OCI-LY1 (cell line): ENCODE measurements at regions not wholly inside any gene's neighbourhood (a gene's known extent, or its start where the extent isn't known, plus 50 kb on each side); places are given as distances from the start of the nearest gene placed in this dataset.
"Not testable (repeated sequence)": the region's sequence is repeated elsewhere in the genome, so short reads cannot be mapped to it uniquely, and the experiment has no call there.

Source experiments
- H2AFZ ChIP-seq: fragments of 200-600 bp; sonication (generic), shearing (Covaris generic); 2 replicates; pipeline ENCODE4 v1.6.0; 2014; ENCODE audit warnings: antibody characterized with exemption, mild to moderate bottlenecking, low read length
- H3F3A ChIP-seq: fragments of 200-600 bp; sonication (generic), shearing (Covaris generic); 2 replicates; pipeline ENCODE4 v1.6.0; 2014; ENCODE audit warnings: mild to moderate bottlenecking, antibody characterized with exemption, low read length, moderate library complexity; ENCODE audit not compliant: insufficient read depth
- H3K27ac ChIP-seq: fragments of 200-600 bp; sonication (generic); 2 replicates; pipeline ENCODE4 v1.5.1; 2014; ENCODE audit warnings: low read length, mixed run types, mild to moderate bottlenecking, low read depth; ENCODE audit not compliant: poor library complexity, severe bottlenecking
- H3K27me3 ChIP-seq: fragments of 200-600 bp; sonication (generic); 2 replicates; pipeline ENCODE4 v1.6.0; 2014; ENCODE audit warnings: antibody characterized with exemption, mild to moderate bottlenecking, low read length, moderate library complexity; ENCODE audit not compliant: insufficient read depth
- H3K36me3 ChIP-seq: fragments of 200-600 bp; sonication (generic); 2 replicates; pipeline ENCODE4 v1.6.1; 2014; ENCODE audit warnings: mild to moderate bottlenecking, antibody characterized with exemption, low read length, moderate library complexity, mixed read lengths; ENCODE audit not compliant: insufficient read depth
- H3K4me1 ChIP-seq: fragments of 200-600 bp; sonication (generic); 2 replicates; pipeline ENCODE4 v1.5.1; 2014; ENCODE audit warnings: mild to moderate bottlenecking, low read length, moderate library complexity; ENCODE audit not compliant: insufficient read depth, severe bottlenecking
- H3K4me2 ChIP-seq: fragments of 200-600 bp; sonication (generic), shearing (Covaris generic); 2 replicates; pipeline ENCODE4 v1.6.1; 2014; ENCODE audit warnings: low read length
- H3K4me3 ChIP-seq: fragments of 200-600 bp; sonication (generic); 2 replicates; pipeline ENCODE4 v1.5.1; 2014; ENCODE audit warnings: low read length, low read depth, mild to moderate bottlenecking, mixed read lengths; ENCODE audit not compliant: poor library complexity, severe bottlenecking
- H3K79me2 ChIP-seq: fragments of 200-600 bp; shearing (Covaris generic); 2 replicates; pipeline ENCODE4 v1.6.1; 2016; ENCODE audit warnings: mixed run types, low read length, mixed read lengths; ENCODE audit not compliant: insufficient read depth
- H3K9ac ChIP-seq: fragments of 200-600 bp; sonication (generic), shearing (Covaris generic); 2 replicates; pipeline ENCODE4 v1.6.1; 2014; ENCODE audit warnings: mild to moderate bottlenecking, low read length, mixed read lengths
- H3K9me2 ChIP-seq: fragments of 200-600 bp; sonication (generic), shearing (Covaris generic); 2 replicates; pipeline ENCODE4 v1.6.1; 2014; ENCODE audit warnings: low read depth, mild to moderate bottlenecking, low read length, mixed read lengths
- H3K9me3 ChIP-seq: fragments of 200-600 bp; shearing (Covaris generic); 2 replicates; pipeline ENCODE4 v1.6.1; 2014; ENCODE audit warnings: low read length, mixed read lengths
- H4K20me1 ChIP-seq: fragments of 200-600 bp; sonication (generic), shearing (Covaris generic); 2 replicates; pipeline ENCODE4 v1.6.0; 2016; ENCODE audit warnings: mild to moderate bottlenecking, low read length; ENCODE audit not compliant: insufficient read depth
- CTCF ChIP-seq: fragments of 200-600 bp; sonication (generic), shearing (Covaris generic); IDR thresholded peaks from 2 replicates; pipeline ENCODE4 v1.5.1; 2017; ENCODE audit warnings: mild to moderate bottlenecking, antibody characterized with exemption, low read length, moderate library complexity, mixed read lengths
- EZH2 ChIP-seq: fragments of 200-600 bp; sonication (generic), shearing (Covaris generic); IDR thresholded peaks from 2 replicates; pipeline ENCODE4 v1.8.0; 2017; ENCODE audit warnings: borderline replicate concordance, mixed run types, mild to moderate bottlenecking, antibody characterized with exemption, low read length, moderate library complexity, mixed read lengths

DNA sequence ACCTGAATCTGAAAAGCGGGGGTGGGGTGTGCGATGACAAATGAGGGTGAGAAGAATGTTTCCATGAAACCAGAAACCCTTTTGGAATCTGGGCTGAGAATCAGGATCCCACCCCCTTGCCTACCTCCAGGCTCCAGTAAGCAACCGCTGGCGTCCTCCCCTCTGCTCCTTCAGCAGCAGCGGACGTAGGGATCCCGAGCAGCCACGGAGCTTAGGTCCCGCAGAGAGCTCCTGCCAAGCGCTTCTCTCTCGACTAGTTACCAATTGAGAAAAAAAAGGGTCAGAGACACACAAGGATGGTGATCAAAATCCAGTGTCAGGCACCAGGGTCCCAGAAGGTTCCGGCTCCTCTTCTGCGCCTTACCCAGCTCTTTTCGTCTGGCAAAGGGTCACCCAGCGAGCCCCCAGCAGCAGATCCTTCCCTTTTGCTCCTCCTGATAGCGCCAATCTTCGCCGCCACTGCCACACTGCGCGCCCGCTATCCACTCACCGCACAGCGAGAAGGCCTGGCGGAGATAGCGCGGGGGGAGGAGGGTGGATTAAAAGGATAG, 733.5 kb downstream of the ZWINT start:
- Histone ChIP-seq H3F3A (no peaks in the 10 kb centered on the region), H3K4me1 (no peaks in the 10 kb centered on the region), H3K9me3 (no peaks in the 10 kb centered on the region), H3K9ac (no peak overlapping the region), H2AFZ (no peak overlapping the region), H3K36me3 (no peaks in the 10 kb centered on the region), H3K27me3 (no peaks in the 10 kb centered on the region), H3K4me2 (no peak overlapping the region), H3K27ac (no peak overlapping the region), H3K4me3 (no peak overlapping the region), H3K9me2 (no peaks in the 10 kb centered on the region), H4K20me1 (no peaks in the 10 kb centered on the region), H3K79me2 (no peaks in the 10 kb centered on the region)
- no peak for TF ChIP-seq CTCF
- no peak for TF ChIP-seq EZH2

- not testable (repeated sequence) for H3K27me3 ChIP-seq, H3K9me3 ChIP-seq, H4K20me1 ChIP-seq, H3K27ac ChIP-seq, H2AFZ ChIP-seq, H3K79me2 ChIP-seq, H3K9me2 ChIP-seq, H3K9ac ChIP-seq, H3K4me1 ChIP-seq, H3K4me3 ChIP-seq, H3K4me2 ChIP-seq, H3F3A ChIP-seq, H3K36me3 ChIP-seq
Observed at GRCh38 chr10:55601690-55602478, 759.2 kb downstream of the ZWINT start.

DNA sequence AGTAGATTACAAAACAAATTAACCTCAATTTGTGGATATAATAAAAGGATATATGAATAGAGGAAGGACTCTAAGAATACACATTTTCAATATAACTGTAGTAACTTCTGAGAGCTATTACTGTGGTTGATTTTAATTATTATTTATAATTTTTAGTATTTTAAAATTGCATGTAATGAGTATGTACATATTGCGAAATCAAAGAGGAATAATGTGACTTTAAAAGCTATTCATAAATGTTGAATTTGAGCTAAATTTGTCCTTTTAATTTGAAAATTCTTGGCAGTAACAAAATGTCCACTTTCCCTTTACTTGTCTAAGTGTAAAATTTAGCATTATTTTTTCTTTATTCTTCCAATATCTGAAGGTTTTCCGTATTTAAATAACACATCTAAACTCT, 750.6 kb upstream of the PCDH15 start:
- no peaks in the 10 kb centered on the region for H3K9me2 ChIP-seq
- H3K9me3 ChIP-seq: no peaks in the 10 kb centered on the region
- no peaks in the 10 kb centered on the region for H3K27me3 ChIP-seq
- TF ChIP-seq EZH2 (no peak), CTCF (no peak)
- H3F3A ChIP-seq: no peaks in the 10 kb centered on the region
- H3K27ac ChIP-seq: no peak overlapping the region
- no peak overlapping the region for H3K9ac ChIP-seq
- H2AFZ ChIP-seq: no peak overlapping the region
- H3K36me3 ChIP-seq: no peaks in the 10 kb centered on the region
- H3K4me1 ChIP-seq: no peaks in the 10 kb centered on the region
- no peaks in the 10 kb centered on the region for H3K79me2 ChIP-seq
- no peaks in the 10 kb centered on the region for H4K20me1 ChIP-seq
- no peak overlapping the region for H3K4me3 ChIP-seq
- no peak overlapping the region for H3K4me2 ChIP-seq

GRCh38 chr10:55550236-55550635, 749.2 kb upstream of the PCDH15 start:
- TF ChIP-seq CTCF (no peak), EZH2 (no peak)

DNA sequence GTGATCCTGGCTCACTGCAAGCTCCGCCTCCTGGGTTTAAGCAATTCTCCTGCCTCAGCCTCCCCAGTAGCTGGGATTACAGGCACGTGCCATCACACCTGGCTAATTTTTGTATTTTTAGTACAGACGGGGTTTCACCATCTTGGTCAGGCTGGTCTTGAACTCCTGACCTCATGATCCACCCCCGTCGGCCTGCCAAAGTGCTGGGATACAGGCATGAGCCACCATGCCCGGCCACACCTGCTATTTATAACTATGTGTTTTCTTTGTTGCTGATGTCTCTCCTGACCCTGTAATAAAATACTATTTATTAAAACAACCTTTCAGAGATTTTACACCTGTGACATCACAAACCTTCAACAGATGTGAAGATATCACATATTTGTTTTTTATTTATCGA, 736.5 kb upstream of the PCDH15 start:
- H3F3A ChIP-seq, H3K4me1 ChIP-seq, H4K20me1 ChIP-seq, H3K36me3 ChIP-seq, H3K79me2 ChIP-seq, H3K9me3 ChIP-seq, H3K4me2 ChIP-seq, H3K27me3 ChIP-seq, H2AFZ ChIP-seq, H3K9me2 ChIP-seq, H3K27ac ChIP-seq, H3K4me3 ChIP-seq, H3K9ac ChIP-seq: not testable (repeated sequence)

More at GRCh38 chr10:55550236-55550635, 749.2 kb upstream of the PCDH15 start:
- no peak overlapping the region for H3K4me2 ChIP-seq
- H3K9me2 ChIP-seq: no peaks in the 10 kb centered on the region
- no peaks in the 10 kb centered on the region for H3K9me3 ChIP-seq
- H3K27ac ChIP-seq: no peak overlapping the region
- no peak overlapping the region for H2AFZ ChIP-seq
- H4K20me1 ChIP-seq: no peaks in the 10 kb centered on the region
- no peaks in the 10 kb centered on the region for H3K27me3 ChIP-seq
- H3K79me2 ChIP-seq: no peaks in the 10 kb centered on the region
- H3K36me3 ChIP-seq: no peaks in the 10 kb centered on the region
- no peaks in the 10 kb centered on the region for H3F3A ChIP-seq
- H3K4me1 ChIP-seq: no peaks in the 10 kb centered on the region
- H3K9ac ChIP-seq: no peak overlapping the region
- no peak overlapping the region for H3K4me3 ChIP-seq
